DOHH2 (cell line): ENCODE measurements at regions not wholly inside any gene's neighbourhood (a gene's known extent, or its start where the extent isn't known, plus 50 kb on each side); places are given as distances from the start of the nearest gene placed in this dataset.

Source experiments
- H3F3A ChIP-seq: fragments of 200-600 bp; sonication (generic), shearing (Covaris generic); 2 replicates; pipeline ENCODE4 v1.6.0; 2016; ENCODE audit warnings: antibody characterized with exemption, mild to moderate bottlenecking; ENCODE audit not compliant: control insufficient read depth, insufficient read depth
- H3K27ac ChIP-seq: fragments of 200-600 bp; sonication (generic); 2 replicates; pipeline ENCODE4 v1.5.1; 2014; ENCODE audit warnings: low read depth, mild to moderate bottlenecking, low read length, moderate library complexity
- H3K27me3 ChIP-seq: fragments of 200-600 bp; sonication (generic); 2 replicates; pipeline ENCODE4 v1.6.1; 2014; ENCODE audit warnings: mild to moderate bottlenecking, low read length, mixed read lengths; ENCODE audit not compliant: control insufficient read depth
- H3K36me3 ChIP-seq: fragments of 200-600 bp; sonication (generic); 2 replicates; pipeline ENCODE4 v1.6.1; 2014; ENCODE audit warnings: mild to moderate bottlenecking, low read length, moderate library complexity, mixed read lengths; ENCODE audit not compliant: control insufficient read depth
- H3K4me1 ChIP-seq: fragments of 200-600 bp; sonication (generic); 2 replicates; pipeline ENCODE4 v1.6.1; 2014; ENCODE audit warnings: mild to moderate bottlenecking, low read length, mixed read lengths; ENCODE audit not compliant: control insufficient read depth
- H3K4me2 ChIP-seq: fragments of 200-600 bp; sonication (generic); 2 replicates; pipeline ENCODE4 v1.6.0; 2014; ENCODE audit warnings: mild to moderate bottlenecking, low read length, moderate library complexity
- H3K4me3 ChIP-seq: fragments of 200-600 bp; sonication (generic); 2 replicates; pipeline ENCODE4 v1.5.1; 2014; ENCODE audit warnings: mild to moderate bottlenecking, low read length, mixed read lengths
- H3K79me2 ChIP-seq: fragments of 200-600 bp; sonication (generic); 2 replicates; pipeline ENCODE4 v1.6.1; 2014; ENCODE audit warnings: mild to moderate bottlenecking, low read length, mixed read lengths; ENCODE audit not compliant: control insufficient read depth
- H3K9me2 ChIP-seq: fragments of 200-600 bp; sonication (generic); replicated peaks from 2 replicates; pipeline ENCODE4 v1.6.1; 2014; ENCODE audit warnings: mild to moderate bottlenecking, low read length, mixed read lengths; ENCODE audit not compliant: control insufficient read depth
- H3K9me3 ChIP-seq: fragments of 200-600 bp; sonication (generic); 2 replicates; pipeline ENCODE4 v1.6.1; 2014; ENCODE audit warnings: antibody characterized with exemption, low read length, mixed read lengths; ENCODE audit not compliant: control insufficient read depth, insufficient read depth
- H4K20me1 ChIP-seq: fragments of 200-600 bp; sonication (generic); 2 replicates; pipeline ENCODE4 v1.6.0; 2014; ENCODE audit warnings: low read depth, mild to moderate bottlenecking, antibody characterized with exemption, low read length, moderate library complexity; ENCODE audit not compliant: control insufficient read depth, insufficient read depth
- EZH2phosphoT487 ChIP-seq: fragments of 200-600 bp; sonication (generic); IDR thresholded peaks from 2 replicates; pipeline ENCODE4 v1.6.1; 2017; ENCODE audit warnings: borderline replicate concordance, mild to moderate bottlenecking, antibody characterized with exemption, low read length, moderate library complexity, mixed read lengths
- TF ChIP-seq, protein P1 (sequence below): fragments of 200-600 bp; sonication (generic); IDR thresholded peaks from one replicate; pipeline ENCODE4 v1.5.1; 2014; ENCODE audit warnings: antibody characterized with exemption, mild to moderate bottlenecking, low read depth, low read length; ENCODE audit not compliant: poor library complexity, severe bottlenecking

DNA sequence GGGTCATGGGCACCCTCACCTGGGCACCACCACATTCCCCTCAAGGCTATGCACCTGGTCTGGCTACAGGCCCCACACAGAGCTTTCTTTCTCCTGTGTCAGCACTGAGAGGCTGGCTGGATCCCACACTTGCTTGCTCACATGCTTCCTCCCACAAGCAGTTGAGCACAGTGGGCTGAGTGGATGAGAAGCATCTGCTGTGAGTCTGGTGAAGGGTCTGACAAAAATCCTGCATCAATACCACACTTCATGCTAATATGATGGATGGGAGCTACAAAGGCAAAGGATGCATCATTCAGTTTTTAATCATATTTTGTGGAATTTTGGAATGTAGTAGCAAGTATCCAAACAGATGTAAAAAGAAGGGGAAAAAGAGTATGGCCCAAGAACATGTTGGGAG, 830.8 kb upstream of the PTPRD start:
- Histone ChIP-seq H3K9me3 (no peaks in the 10 kb centered on the region), H4K20me1 (no peaks in the 10 kb centered on the region), H3K4me3 (no peak overlapping the region), H3K27ac (no peak overlapping the region), H3K9me2 (no peaks in the 10 kb centered on the region), H3K4me1 (no peaks in the 10 kb centered on the region), H3K4me2 (no peak overlapping the region), H3K79me2 (no peaks in the 10 kb centered on the region), H3K27me3 (no peaks in the 10 kb centered on the region), H3K36me3 (no peaks in the 10 kb centered on the region), H3F3A (no peaks in the 10 kb centered on the region)
- TF ChIP-seq, protein P1, sequence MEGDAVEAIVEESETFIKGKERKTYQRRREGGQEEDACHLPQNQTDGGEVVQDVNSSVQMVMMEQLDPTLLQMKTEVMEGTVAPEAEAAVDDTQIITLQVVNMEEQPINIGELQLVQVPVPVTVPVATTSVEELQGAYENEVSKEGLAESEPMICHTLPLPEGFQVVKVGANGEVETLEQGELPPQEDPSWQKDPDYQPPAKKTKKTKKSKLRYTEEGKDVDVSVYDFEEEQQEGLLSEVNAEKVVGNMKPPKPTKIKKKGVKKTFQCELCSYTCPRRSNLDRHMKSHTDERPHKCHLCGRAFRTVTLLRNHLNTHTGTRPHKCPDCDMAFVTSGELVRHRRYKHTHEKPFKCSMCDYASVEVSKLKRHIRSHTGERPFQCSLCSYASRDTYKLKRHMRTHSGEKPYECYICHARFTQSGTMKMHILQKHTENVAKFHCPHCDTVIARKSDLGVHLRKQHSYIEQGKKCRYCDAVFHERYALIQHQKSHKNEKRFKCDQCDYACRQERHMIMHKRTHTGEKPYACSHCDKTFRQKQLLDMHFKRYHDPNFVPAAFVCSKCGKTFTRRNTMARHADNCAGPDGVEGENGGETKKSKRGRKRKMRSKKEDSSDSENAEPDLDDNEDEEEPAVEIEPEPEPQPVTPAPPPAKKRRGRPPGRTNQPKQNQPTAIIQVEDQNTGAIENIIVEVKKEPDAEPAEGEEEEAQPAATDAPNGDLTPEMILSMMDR, result no peak
- no peak for TF ChIP-seq EZH2phosphoT487

GRCh38 chr9:11457825-11458790, 845.3 kb upstream of the PTPRD start:
- no peaks in the 10 kb centered on the region for H3K4me1 ChIP-seq
- H3F3A ChIP-seq, result no peaks in the 10 kb centered on the region
- TF ChIP-seq EZH2phosphoT487, result no peak
- TF ChIP-seq, protein P1, result no peak
- no peaks in the 10 kb centered on the region for H4K20me1 ChIP-seq
- no peaks in the 10 kb centered on the region for H3K9me3 ChIP-seq
- H3K27me3 ChIP-seq, result no peaks in the 10 kb centered on the region
- no peaks in the 10 kb centered on the region; the same call in 1 of the 2 replicates for H3K9me2 ChIP-seq
- H3K79me2 ChIP-seq, result no peaks in the 10 kb centered on the region
- no peak overlapping the region for H3K27ac ChIP-seq
- H3K4me2 ChIP-seq, result no peak overlapping the region
- H3K4me3 ChIP-seq, result no peak overlapping the region
- H3K36me3 ChIP-seq, result no peaks in the 10 kb centered on the region

- TF ChIP-seq, protein P1, result no peak
- TF ChIP-seq EZH2phosphoT487, result no peak
- Histone ChIP-seq H3K27me3 (no peaks in the 10 kb centered on the region), H3K9me2 (no peaks in the 10 kb centered on the region), H3K79me2 (no peaks in the 10 kb centered on the region), H3K27ac (no peak overlapping the region), H3K4me3 (no peak overlapping the region), H3K9me3 (no peaks in the 10 kb centered on the region; the same call in 1 of the 2 replicates), H3K4me1 (no peaks in the 10 kb centered on the region), H4K20me1 (no peaks in the 10 kb centered on the region), H3K4me2 (no peak overlapping the region), H3K36me3 (no peaks in the 10 kb centered on the region), H3F3A (no peaks in the 10 kb centered on the region)
Observed at GRCh38 chr9:11469745-11470144, 856.9 kb upstream of the PTPRD start.
